GM11168 (cell line): ENCODE measurements at regions not wholly inside any gene's neighbourhood (a gene's known extent, or its start where the extent isn't known, plus 50 kb on each side); places are given as distances from the start of the nearest gene placed in this dataset.

Experiments used
- in situ Hi-C: fragments of 300-500 bp; cut with MboI; formaldehyde crosslinking; loops from one replicate; pipeline ENCODE4 v1.12.0; 2022; ENCODE audit warnings: low sequenced_read_pairs; ENCODE audit not compliant: unreplicated experiment

DNA sequence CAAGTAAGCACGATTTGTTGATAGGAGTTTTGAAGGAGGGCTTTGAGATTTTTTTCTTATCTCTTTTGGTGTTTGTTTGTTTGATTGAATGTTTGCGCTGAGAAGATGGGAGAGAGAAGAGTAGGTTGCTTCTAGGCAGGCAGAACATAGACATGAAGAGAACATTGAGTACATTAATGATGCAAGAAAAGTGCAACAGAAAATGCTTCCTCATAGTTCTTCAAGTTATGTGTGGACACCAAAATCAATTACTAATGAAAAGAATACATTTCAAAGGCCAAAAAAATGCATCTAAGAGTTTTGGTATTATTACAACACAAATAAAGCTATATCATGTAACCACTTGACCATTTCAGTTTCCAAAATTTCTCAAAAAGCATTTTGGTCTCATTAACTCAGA lies 191.0 kb upstream of the PPARGC1A start:
- in situ Hi-C loops, result no loop called here

DNA sequence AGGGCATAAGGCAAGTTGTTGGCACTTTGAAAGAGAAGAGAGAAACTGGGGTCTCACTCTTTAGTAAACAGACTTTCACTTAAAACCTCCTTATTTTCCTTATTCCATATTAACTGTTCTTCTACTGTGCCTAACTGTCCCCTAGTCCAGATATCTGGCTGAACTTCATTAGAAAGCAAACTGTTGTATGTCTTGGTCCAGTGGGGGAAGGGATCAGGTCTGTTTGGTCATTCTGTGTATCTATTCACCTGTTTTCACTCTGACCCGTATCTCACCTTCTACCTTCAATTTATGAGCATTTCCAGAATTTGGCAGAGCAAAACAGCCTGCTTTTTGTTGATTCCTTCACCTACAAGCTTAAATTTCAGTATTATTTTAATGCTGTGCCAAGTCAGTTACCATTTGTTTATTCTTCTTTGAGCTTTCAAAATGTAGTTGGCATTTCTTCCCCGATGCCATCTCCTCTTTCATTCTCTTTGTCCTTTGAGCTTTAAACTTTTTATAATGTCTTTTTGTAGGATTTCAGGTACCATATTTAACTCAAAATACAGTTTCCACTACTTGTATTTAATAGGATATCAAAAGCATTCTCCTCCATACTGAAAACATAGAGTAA lies 188.6 kb upstream of the PPARGC1A start:
- in situ Hi-C loops, result no loop called here

- in situ Hi-C loops, result no loop called here
These were observed 187.0 kb upstream of the PPARGC1A start for GRCh38 chr4:24076811-24077210.

GRCh38 chr4:24073948-24074347 lies 184.1 kb upstream of the PPARGC1A start:
- in situ Hi-C loops, result no loop called here

GRCh38 chr4:24071612-24072372 lies 181.9 kb upstream of the PPARGC1A start:
- in situ Hi-C loops, result no loop called here

DNA sequence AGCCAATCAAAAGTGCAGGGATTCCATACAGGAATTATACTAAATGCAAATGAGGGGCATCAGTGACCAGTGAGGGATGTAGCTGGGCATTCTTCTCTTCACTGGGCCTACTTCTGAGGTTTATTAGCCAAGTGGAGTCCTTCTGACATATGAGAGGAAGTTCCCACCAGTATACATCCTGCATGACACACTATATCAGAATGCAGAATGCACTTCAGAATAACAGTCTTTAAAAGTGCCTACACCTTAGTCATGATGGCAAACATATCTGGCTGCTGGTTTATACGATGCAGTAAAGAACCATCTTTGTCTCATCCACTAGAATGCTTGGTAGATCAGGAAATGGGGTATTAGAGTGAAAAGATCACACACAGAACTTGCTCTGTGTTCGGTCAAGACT lies 180.3 kb upstream of the PPARGC1A start:
- in situ Hi-C loops, result no loop called here

GRCh38 chr4:24067367-24068193 lies 177.7 kb upstream of the PPARGC1A start:
- in situ Hi-C loops, result no loop called here

DNA sequence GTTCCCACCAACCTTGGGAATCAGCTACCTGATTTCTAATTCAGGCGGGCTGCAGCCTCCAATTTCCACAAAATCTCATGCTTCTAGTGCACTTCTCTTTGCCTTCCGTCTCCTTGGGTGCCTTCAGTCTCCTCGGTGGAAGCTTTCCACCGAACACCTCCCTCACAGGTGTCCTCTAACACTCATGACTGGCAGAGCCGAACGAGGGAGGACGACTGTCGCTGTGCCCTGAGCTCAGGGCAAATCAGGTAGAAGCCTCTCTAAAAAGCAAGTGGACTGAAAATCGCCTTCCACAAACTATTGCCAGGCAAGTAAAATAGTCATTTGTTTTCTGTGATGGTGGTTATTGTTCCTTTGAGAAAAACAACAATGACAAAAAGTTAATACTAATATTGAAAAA lies 176.1 kb upstream of the PPARGC1A start:
- in situ Hi-C loops, result no loop called here

GRCh38 chr4:24063731-24064130 lies 173.9 kb upstream of the PPARGC1A start:
- in situ Hi-C loops, result no loop called here

DNA sequence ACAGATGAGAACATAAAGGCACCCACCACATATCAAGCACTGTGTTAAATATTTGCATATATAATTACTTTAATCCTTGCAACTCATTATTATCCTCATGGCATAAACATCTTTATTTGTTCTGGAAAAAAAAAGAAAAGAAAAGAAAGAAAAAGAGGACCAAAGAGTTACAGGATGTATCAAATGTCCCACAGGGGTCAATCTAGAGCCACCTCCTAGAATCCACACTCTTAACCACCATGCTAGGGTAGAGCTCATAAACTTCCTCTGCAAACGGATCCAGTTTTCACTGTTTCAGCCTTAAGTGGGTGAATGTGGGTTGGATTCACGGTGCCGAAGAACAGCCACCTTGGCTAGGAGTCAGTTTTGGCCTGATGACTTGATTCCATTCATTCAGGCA lies 171.1 kb upstream of the PPARGC1A start:
- in situ Hi-C loops, result no loop called here

DNA sequence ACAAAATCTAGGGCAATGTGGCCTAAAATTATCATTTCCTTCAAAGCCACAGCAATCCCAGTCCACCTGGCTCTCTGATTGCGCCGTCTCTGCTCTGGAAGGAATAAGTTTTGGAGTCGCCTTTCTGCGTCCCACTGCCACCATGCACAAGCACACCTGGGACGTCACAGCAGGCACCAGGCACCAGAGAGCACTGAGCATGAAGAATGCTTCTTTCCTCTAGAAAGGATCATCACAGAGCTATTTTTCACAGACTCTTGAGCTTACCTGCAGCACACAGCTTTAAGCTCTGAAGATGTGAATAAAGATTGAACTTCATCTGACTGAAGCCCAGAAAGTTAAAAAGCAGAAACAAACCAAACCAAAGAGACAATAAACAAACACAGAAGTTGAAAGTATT lies 170.0 kb upstream of the PPARGC1A start:
- in situ Hi-C loops, result no loop called here

- in situ Hi-C loops, result no loop called here
These were observed 168.2 kb upstream of the PPARGC1A start for GRCh38 chr4:24057915-24058559.

GRCh38 chr4:24056289-24056688 lies 166.4 kb upstream of the PPARGC1A start:
- in situ Hi-C loops, result no loop called here

- in situ Hi-C loops, result no loop called here
These were observed 165.8 kb upstream of the PPARGC1A start for GRCh38 chr4:24055623-24056022.

DNA sequence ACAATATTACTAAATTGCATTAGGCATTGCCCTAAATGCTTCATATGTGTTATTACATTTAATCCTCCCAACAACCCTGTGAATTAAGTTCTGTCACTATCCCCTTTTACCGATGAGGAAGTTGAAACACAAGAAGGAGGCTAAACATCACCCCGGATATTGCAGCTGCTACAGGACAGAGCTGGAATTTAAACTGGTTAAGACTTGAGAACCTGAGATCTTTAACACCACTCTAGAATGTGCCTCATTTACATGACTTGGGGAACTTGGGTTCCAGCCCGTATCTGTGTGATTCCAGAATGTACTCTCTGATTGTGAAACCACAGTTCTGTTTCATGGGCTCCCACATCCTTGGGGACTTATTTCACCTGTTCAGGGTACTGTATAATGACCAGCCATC lies 165.1 kb upstream of the PPARGC1A start:
- in situ Hi-C loops, result no loop called here

DNA sequence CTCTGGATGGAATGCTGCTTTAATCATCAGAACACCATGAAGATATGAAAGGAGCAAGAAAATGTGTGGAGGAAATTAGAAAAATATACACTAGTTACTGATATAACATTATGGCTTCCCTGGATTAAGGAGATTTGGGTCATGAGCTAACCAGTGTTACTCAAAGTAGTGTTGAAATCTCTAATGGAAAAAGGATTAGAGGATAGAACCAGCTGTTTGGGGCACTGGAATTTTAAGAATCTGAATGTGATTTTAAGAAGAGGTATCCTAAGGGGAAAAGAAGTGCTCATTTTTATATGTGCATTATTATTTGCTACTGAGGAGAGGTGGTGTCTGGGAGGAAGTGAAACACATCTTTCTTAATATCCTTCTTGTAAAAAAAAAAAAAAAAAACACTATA lies 164.1 kb upstream of the PPARGC1A start:
- in situ Hi-C loops, result no loop called here

DNA sequence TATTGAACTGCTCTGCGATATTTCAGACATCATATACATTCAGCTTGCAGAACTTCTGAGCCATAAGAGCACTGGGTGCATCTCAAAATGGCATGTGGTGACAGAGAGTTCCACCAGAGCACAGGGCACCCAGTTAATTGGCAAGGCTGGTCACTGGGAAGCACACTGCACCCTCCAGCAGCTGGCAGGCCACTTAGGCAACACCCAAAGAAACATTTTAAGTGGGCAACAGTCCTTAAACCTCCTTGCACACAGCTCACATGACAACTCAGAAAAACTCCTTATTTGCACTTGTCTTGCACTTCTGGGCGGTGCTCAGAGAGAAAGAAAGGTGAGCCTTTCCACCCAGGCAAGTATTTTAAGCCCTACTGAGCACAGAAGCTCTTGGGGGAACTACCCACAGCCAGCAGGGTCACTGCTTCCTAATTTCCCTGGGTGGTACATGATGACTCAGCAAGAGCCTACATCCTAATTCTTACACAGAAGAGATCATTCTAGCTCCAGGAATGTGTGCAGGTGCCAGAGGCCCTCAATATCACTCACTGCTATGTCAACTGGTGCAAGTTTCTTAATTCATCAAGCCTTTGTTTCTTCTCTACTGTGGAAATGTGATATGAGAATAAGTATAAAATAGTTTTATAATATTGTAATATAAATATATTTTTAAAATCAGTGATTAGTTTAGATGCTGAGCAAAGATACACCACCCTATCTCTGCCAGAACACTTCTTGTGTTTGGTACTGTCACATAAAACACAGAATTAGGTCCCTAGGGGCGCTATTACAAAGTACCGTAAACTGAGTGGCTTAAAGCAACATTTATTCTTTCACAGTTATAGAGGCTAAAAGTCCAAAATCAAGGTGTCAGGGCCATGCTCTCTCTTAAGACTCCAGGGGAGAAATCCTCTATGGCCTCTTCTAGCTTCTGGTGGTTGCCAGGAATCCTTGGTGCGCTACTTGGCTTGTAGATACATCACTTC lies 155.1 kb upstream of the PPARGC1A start:
- in situ Hi-C loops, result no loop called here

DNA sequence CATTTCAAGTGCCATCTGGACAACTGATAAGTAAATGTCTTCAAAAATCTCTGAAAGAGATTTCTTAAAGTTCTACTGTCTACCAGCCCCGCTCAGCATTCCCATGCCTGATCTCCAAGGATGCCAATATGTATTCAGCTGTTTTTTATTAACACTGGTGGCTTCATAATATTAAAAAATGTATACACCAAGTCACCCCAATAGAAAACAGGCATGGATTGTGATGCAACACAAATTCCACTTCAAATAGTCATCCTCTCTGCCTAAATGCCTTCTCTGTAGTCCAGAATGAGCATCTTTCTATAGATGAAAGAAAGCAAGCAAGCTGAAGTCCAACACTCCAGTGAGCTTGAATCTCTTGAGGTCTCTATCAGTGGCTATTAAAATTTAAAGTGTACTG lies 152.2 kb upstream of the PPARGC1A start:
- in situ Hi-C loops, result no loop called here

DNA sequence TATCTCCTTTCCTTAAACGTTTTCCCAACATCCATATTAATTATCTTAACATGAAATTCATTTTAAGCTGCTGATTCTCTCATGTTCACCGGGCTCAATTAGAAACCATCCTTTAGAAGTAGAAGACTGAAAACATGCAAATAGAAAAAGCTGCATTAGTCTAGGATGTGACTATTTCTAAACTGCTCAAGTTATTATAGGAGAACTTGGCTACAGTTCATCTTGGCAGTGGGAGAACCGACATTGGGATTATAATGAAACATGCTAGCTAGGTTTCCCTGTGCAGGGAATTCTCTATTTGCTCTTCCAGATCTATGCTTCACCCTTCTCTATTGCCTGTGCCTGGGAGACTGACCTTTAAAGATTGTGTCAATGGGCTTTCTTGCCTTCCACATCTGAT lies 151.0 kb upstream of the PPARGC1A start:
- in situ Hi-C loops, result no loop called here

- in situ Hi-C loops, result no loop called here
These were observed 143.8 kb upstream of the PPARGC1A start for GRCh38 chr4:24033626-24034025.
